ENCODE measurements at regions not wholly inside any gene's neighbourhood (a gene's known extent, or its start where the extent isn't known, plus 50 kb on each side); places are given as distances from the start of the nearest gene placed in this dataset.

- no peak for TF ChIP-seq CTCF (IDR thresholded peaks at IDR 0.05)
- no peaks in the 10 kb centered on the region for H3K27me3 ChIP-seq
- H3K36me3 ChIP-seq: no peaks in the 10 kb centered on the region
- H3K9me3 ChIP-seq: no peaks in the 10 kb centered on the region
- H3K4me3 ChIP-seq (ENCODE audit: low read depth in 1 of 2, low read length in 1 of 2): no peak overlapping the region
- no peaks in the 10 kb centered on the region for H3K4me1 ChIP-seq (ENCODE audit: control insufficient read depth in 1 of 2, insufficient read depth in 1 of 2, low read depth in 1 of 2, low read length in 1 of 2)
- H3K27ac ChIP-seq: no peak overlapping the region
Observed at GRCh38 chr16:6153901-6154300, 1056.3 kb upstream of the EEF2KMT start.

GRCh38 chr16:6149031-6149430 is 1051.4 kb upstream of the EEF2KMT start:
- Histone ChIP-seq H3K36me3 (no peaks in the 10 kb centered on the region), H3K27ac (no peak overlapping the region), H3K27me3 (no peaks in the 10 kb centered on the region), H3K4me1 (ENCODE audit: control insufficient read depth in 1 of 2, insufficient read depth in 1 of 2, low read depth in 1 of 2, low read length in 1 of 2) (no peaks in the 10 kb centered on the region), H3K9me3 (no peaks in the 10 kb centered on the region), H3K4me3 (ENCODE audit: low read depth in 1 of 2, low read length in 1 of 2) (no peak overlapping the region)
- TF ChIP-seq CTCF (IDR thresholded peaks at IDR 0.05): no peak

GRCh38 chr16:6148361-6148760 is 1050.8 kb upstream of the EEF2KMT start:
- Histone ChIP-seq H3K36me3 (no peaks in the 10 kb centered on the region), H3K27ac (no peak overlapping the region), H3K9me3 (no peaks in the 10 kb centered on the region), H3K4me1 (ENCODE audit: control insufficient read depth in 1 of 2, insufficient read depth in 1 of 2, low read depth in 1 of 2, low read length in 1 of 2) (no peaks in the 10 kb centered on the region), H3K4me3 (ENCODE audit: low read depth in 1 of 2, low read length in 1 of 2) (no peak overlapping the region), H3K27me3 (no peaks in the 10 kb centered on the region)
- no peak for TF ChIP-seq CTCF (IDR thresholded peaks at IDR 0.05)

GRCh38 chr16:6146874-6147425 is 1049.4 kb upstream of the EEF2KMT start:
- no peaks in the 10 kb centered on the region for H3K36me3 ChIP-seq
- no peaks in the 10 kb centered on the region for H3K27me3 ChIP-seq
- H3K27ac ChIP-seq: no peak overlapping the region
- no peak overlapping the region for H3K4me3 ChIP-seq (ENCODE audit: low read depth in 1 of 2, low read length in 1 of 2)
- H3K9me3 ChIP-seq: no peaks in the 10 kb centered on the region
- H3K4me1 ChIP-seq (ENCODE audit: control insufficient read depth in 1 of 2, insufficient read depth in 1 of 2, low read depth in 1 of 2, low read length in 1 of 2): no peaks in the 10 kb centered on the region
- no peak for TF ChIP-seq CTCF (IDR thresholded peaks at IDR 0.05)

- Histone ChIP-seq H3K27ac (no peak overlapping the region), H3K4me3 (ENCODE audit: low read depth in 1 of 2, low read length in 1 of 2) (no peak overlapping the region), H3K27me3 (no peaks in the 10 kb centered on the region), H3K36me3 (no peaks in the 10 kb centered on the region), H3K4me1 (ENCODE audit: control insufficient read depth in 1 of 2, insufficient read depth in 1 of 2, low read depth in 1 of 2, low read length in 1 of 2) (no peaks in the 10 kb centered on the region), H3K9me3 (no peaks in the 10 kb centered on the region)
- no peak for TF ChIP-seq CTCF (IDR thresholded peaks at IDR 0.05)
Observed at GRCh38 chr16:6146356-6146755, 1048.8 kb upstream of the EEF2KMT start.

GRCh38 chr16:6144463-6144862 is 1046.9 kb upstream of the EEF2KMT start:
- Histone ChIP-seq H3K4me3 (ENCODE audit: low read depth in 1 of 2, low read length in 1 of 2) (no peak overlapping the region), H3K9me3 (no peaks in the 10 kb centered on the region), H3K27me3 (no peaks in the 10 kb centered on the region), H3K27ac (no peak overlapping the region), H3K4me1 (ENCODE audit: control insufficient read depth in 1 of 2, insufficient read depth in 1 of 2, low read depth in 1 of 2, low read length in 1 of 2) (no peaks in the 10 kb centered on the region), H3K36me3 (no peaks in the 10 kb centered on the region)
- TF ChIP-seq CTCF (IDR thresholded peaks at IDR 0.05): no peak

Data from neutrophil (primary cell).